ENCODE measurements at regions not wholly inside any gene's neighbourhood (a gene's known extent, or its start where the extent isn't known, plus 50 kb on each side); places are given as distances from the start of the nearest gene placed in this dataset.
"Not testable (repeated sequence)": the region's sequence is repeated elsewhere in the genome, so short reads cannot be mapped to it uniquely, and the experiment has no call there.

GRCh38 chr3:130151555-130151954 is 69.9 kb downstream of the ALG1L2 start:
- TF ChIP-seq NFRKB (IDR thresholded peaks at IDR 0.05); FOXK2 (IDR thresholded peaks at IDR 0.05); L3MBTL2 (conservative IDR thresholded peaks at IDR 0.05); ARNT (IDR thresholded peaks at IDR 0.05); FOXA1 (IDR thresholded peaks at IDR 0.05): not testable (repeated sequence)
